ENCODE measurements at regions not wholly inside any gene's neighbourhood (a gene's known extent, or its start where the extent isn't known, plus 50 kb on each side); places are given as distances from the start of the nearest gene placed in this dataset.

GRCh38 chr1:58395355-58395754 lies 151.2 kb downstream of the OMA1 start:
- Histone ChIP-seq H3K27me3 (replicated peaks; ENCODE audit: control insufficient read depth, insufficient read depth, low read length) (no peaks in the 10 kb centered on the region), H3K36me3 (ENCODE audit: control insufficient read depth, insufficient read depth, low read length) (no peaks in the 10 kb centered on the region), H3K4me3 (replicated peaks; ENCODE audit: low read depth, low read length) (no peak overlapping the region)
- TF ChIP-seq, protein P1, sequence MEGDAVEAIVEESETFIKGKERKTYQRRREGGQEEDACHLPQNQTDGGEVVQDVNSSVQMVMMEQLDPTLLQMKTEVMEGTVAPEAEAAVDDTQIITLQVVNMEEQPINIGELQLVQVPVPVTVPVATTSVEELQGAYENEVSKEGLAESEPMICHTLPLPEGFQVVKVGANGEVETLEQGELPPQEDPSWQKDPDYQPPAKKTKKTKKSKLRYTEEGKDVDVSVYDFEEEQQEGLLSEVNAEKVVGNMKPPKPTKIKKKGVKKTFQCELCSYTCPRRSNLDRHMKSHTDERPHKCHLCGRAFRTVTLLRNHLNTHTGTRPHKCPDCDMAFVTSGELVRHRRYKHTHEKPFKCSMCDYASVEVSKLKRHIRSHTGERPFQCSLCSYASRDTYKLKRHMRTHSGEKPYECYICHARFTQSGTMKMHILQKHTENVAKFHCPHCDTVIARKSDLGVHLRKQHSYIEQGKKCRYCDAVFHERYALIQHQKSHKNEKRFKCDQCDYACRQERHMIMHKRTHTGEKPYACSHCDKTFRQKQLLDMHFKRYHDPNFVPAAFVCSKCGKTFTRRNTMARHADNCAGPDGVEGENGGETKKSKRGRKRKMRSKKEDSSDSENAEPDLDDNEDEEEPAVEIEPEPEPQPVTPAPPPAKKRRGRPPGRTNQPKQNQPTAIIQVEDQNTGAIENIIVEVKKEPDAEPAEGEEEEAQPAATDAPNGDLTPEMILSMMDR (IDR thresholded peaks at IDR 0.05; ENCODE audit: insufficient read depth, low read length, poor library complexity, severe bottlenecking) = no peak
- no peak for DNase-seq (ENCODE audit: extremely low read depth, insufficient read length)

- peak; percentile 25 for DNase-seq (ENCODE audit: extremely low read depth, insufficient read length)
- TF ChIP-seq, protein P1 (IDR thresholded peaks at IDR 0.05; ENCODE audit: insufficient read depth, low read length, poor library complexity, severe bottlenecking) = no peak
- no peaks in the 10 kb centered on the region for H3K36me3 ChIP-seq (ENCODE audit: control insufficient read depth, insufficient read depth, low read length)
- H3K4me3 ChIP-seq (replicated peaks; ENCODE audit: low read depth, low read length) = no peak overlapping the region
- H3K27me3 ChIP-seq (replicated peaks; ENCODE audit: control insufficient read depth, insufficient read depth, low read length) = no peaks in the 10 kb centered on the region
These were observed 154.4 kb downstream of the OMA1 start for GRCh38 chr1:58392083-58392482.

GRCh38 chr1:58391514-58391913 lies 155.0 kb downstream of the OMA1 start:
- no peaks in the 10 kb centered on the region for H3K36me3 ChIP-seq (ENCODE audit: control insufficient read depth, insufficient read depth, low read length)
- TF ChIP-seq, protein P1 (IDR thresholded peaks at IDR 0.05; ENCODE audit: insufficient read depth, low read length, poor library complexity, severe bottlenecking) = no peak
- H3K4me3 ChIP-seq (replicated peaks; ENCODE audit: low read depth, low read length) = no peak overlapping the region
- no peak for DNase-seq (ENCODE audit: extremely low read depth, insufficient read length)
- H3K27me3 ChIP-seq (replicated peaks; ENCODE audit: control insufficient read depth, insufficient read depth, low read length) = no peaks in the 10 kb centered on the region

DNA sequence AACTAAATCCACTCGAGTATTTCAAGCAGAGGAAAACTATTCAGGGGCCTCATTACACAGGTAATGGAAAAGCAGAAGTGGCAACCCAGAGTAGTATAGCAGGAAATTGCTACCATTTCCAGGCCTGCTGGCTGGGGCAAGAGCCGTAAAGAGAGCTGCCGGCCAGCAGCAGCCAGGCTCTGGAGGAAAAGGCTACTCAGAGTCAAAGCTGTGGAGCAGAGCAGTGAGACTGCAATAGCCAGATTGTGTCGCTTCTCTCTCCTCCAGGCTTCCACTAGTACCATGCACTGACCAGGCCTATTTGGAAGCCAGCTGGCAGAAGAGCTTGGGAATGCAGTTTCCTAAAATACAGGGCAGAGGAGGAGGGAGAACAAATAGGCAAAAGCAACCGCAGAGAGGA lies 155.5 kb downstream of the OMA1 start:
- TF ChIP-seq, protein P1 (IDR thresholded peaks at IDR 0.05; ENCODE audit: insufficient read depth, low read length, poor library complexity, severe bottlenecking) = no peak
- no peak for DNase-seq (ENCODE audit: extremely low read depth, insufficient read length)
- H3K36me3 ChIP-seq (ENCODE audit: control insufficient read depth, insufficient read depth, low read length) = no peaks in the 10 kb centered on the region
- H3K27me3 ChIP-seq (replicated peaks; ENCODE audit: control insufficient read depth, insufficient read depth, low read length) = no peaks in the 10 kb centered on the region
- H3K4me3 ChIP-seq (replicated peaks; ENCODE audit: low read depth, low read length) = no peak overlapping the region

DNA sequence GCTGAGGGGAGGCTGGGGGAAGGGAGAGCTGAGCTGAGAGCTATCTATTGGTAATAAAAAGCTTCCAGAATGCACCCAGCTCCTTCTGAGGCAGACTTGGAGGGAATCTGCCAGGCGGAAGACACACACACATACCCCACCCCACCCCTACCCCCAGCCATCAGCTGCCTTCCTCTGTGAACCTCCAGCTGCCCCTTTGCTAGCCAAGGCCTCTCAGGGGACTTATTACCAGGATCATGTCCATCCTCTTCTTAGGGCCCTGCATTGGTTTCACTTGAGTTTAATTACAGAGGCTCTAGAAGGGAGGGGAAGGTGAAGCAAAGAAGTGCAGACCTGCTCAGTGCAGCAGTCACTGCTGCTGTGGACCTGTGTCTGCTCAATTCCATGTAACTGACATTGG lies 156.4 kb downstream of the OMA1 start:
- Histone ChIP-seq H3K36me3 (ENCODE audit: control insufficient read depth, insufficient read depth, low read length) (no peaks in the 10 kb centered on the region), H3K4me3 (replicated peaks; ENCODE audit: low read depth, low read length) (no peak overlapping the region), H3K27me3 (replicated peaks; ENCODE audit: control insufficient read depth, insufficient read depth, low read length) (no peaks in the 10 kb centered on the region)
- TF ChIP-seq, protein P1 (IDR thresholded peaks at IDR 0.05; ENCODE audit: insufficient read depth, low read length, poor library complexity, severe bottlenecking) = no peak
- no peak for DNase-seq (ENCODE audit: extremely low read depth, insufficient read length)

GRCh38 chr1:58380345-58380744 lies 166.2 kb downstream of the OMA1 start:
- DNase-seq (ENCODE audit: extremely low read depth, insufficient read length) = no peak
- Histone ChIP-seq H3K27me3 (replicated peaks; ENCODE audit: control insufficient read depth, insufficient read depth, low read length) (no peaks in the 10 kb centered on the region), H3K4me3 (replicated peaks; ENCODE audit: low read depth, low read length) (no peak overlapping the region), H3K36me3 (ENCODE audit: control insufficient read depth, insufficient read depth, low read length) (no peaks in the 10 kb centered on the region)
- TF ChIP-seq, protein P1 (IDR thresholded peaks at IDR 0.05; ENCODE audit: insufficient read depth, low read length, poor library complexity, severe bottlenecking) = no peak

Measured in GM06990 (cell line).